GM08714 (cell line): ENCODE measurements at regions not wholly inside any gene's neighbourhood (a gene's known extent, or its start where the extent isn't known, plus 50 kb on each side); places are given as distances from the start of the nearest gene placed in this dataset.

Experiments
- H3K4me3 ChIP-seq: fragments of 200-500 bp; sonication (Bioruptor generic); 2 replicates; pipeline ENCODE4 v1.5.1; 2014; ENCODE audit warnings: mild to moderate bottlenecking, low read length, inconsistent platforms
- ZNF274 ChIP-seq: IDR thresholded peaks from 2 replicates; pipeline ENCODE4 v1.6.1; 2012; ENCODE audit warnings: mild to moderate bottlenecking, low read depth, low read length

GRCh38 chr3:102104033-102104432 lies 254.7 kb downstream of the NFKBIZ start:
- H3K4me3 ChIP-seq = no peak overlapping the region
- no peak for TF ChIP-seq ZNF274

GRCh38 chr3:102105193-102105592 lies 255.9 kb downstream of the NFKBIZ start:
- TF ChIP-seq ZNF274 = no peak

GRCh38 chr3:102106416-102107097 lies 257.2 kb downstream of the NFKBIZ start:
- no peak for TF ChIP-seq ZNF274
- no peak overlapping the region for H3K4me3 ChIP-seq

More at GRCh38 chr3:102105193-102105592, 255.9 kb downstream of the NFKBIZ start:
- no peak overlapping the region for H3K4me3 ChIP-seq

- H3K4me3 ChIP-seq = no peak overlapping the region
- TF ChIP-seq ZNF274 = no peak
Observed at GRCh38 chr3:102112704-102113230, 263.5 kb downstream of the NFKBIZ start.

- TF ChIP-seq ZNF274 = no peak
- no peak overlapping the region for H3K4me3 ChIP-seq
Observed at GRCh38 chr3:102113421-102114041, 264.2 kb downstream of the NFKBIZ start.

- TF ChIP-seq ZNF274 = no peak
- H3K4me3 ChIP-seq = no peak overlapping the region
Observed at GRCh38 chr3:102114264-102114979, 265.1 kb downstream of the NFKBIZ start.

- no peak overlapping the region for H3K4me3 ChIP-seq
- TF ChIP-seq ZNF274 = no peak
Observed at GRCh38 chr3:102122527-102122926, 273.2 kb downstream of the NFKBIZ start.

- TF ChIP-seq ZNF274 = no peak
- H3K4me3 ChIP-seq = no peak overlapping the region
Observed at GRCh38 chr3:102123590-102124190, 274.4 kb downstream of the NFKBIZ start.

GRCh38 chr3:102124282-102124681 lies 275.0 kb downstream of the NFKBIZ start:
- no peak for TF ChIP-seq ZNF274
- H3K4me3 ChIP-seq = no peak overlapping the region

- no peak for TF ChIP-seq ZNF274
- H3K4me3 ChIP-seq = no peak overlapping the region
Observed at GRCh38 chr3:102124704-102125103, 275.4 kb downstream of the NFKBIZ start.

GRCh38 chr3:102125197-102125993 lies 276.1 kb downstream of the NFKBIZ start:
- no peak overlapping the region for H3K4me3 ChIP-seq
- TF ChIP-seq ZNF274 = no peak

GRCh38 chr3:102125994-102126368 lies 276.7 kb downstream of the NFKBIZ start:
- no peak overlapping the region for H3K4me3 ChIP-seq
- no peak for TF ChIP-seq ZNF274

GRCh38 chr3:102129760-102130608 lies 280.7 kb downstream of the NFKBIZ start:
- no peak for TF ChIP-seq ZNF274
- no peak overlapping the region for H3K4me3 ChIP-seq
